ENCODE measurements at regions not wholly inside any gene's neighbourhood (a gene's known extent, or its start where the extent isn't known, plus 50 kb on each side); places are given as distances from the start of the nearest gene placed in this dataset.

DNA sequence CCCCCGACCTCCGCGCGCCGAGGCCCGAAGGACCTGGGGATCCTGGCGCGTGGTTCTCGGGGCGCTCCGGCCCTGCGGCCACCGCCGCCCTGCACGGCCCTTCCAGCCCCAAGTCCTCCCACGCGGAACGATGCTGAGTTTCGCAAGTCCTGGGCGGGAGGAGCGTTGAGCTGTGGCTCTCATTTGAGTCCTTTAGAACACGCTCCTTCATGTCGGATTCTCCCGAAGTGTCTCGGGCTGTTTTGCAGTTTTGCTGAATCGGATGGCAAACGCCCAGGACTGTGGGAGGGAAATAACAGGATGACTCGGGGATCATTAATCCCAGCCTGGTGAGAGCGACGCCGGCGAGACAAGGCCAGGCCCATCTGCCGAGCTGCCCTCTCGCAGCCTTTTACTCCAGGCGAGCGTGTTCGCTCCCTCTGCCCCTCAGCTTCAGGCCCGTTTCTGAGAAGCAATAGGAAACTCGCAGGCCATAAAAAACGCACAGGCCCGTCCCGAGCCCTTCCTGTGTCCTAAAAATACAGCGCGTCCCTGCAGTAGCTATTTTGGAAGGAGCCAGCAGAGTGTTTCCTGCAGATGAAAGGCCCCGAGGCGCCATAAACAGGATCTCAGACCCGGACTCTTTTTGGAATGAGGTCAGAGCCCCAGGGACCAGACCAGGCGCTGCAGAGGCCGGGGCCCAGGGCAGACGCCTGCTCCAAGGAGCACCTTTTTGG lies 153.5 kb downstream of the DLL1 start:
- H3F3A ChIP-seq (ENCODE audit: insufficient read depth) = no peaks in the 10 kb centered on the region
- H3K27me3 ChIP-seq (ENCODE audit: low read length) = no peaks in the 10 kb centered on the region
- no peaks in the 10 kb centered on the region for H4K20me1 ChIP-seq (ENCODE audit: low read depth, low read length)
- H3K9me2 ChIP-seq (replicated peaks; ENCODE audit: insufficient read depth, low read length) = no peaks in the 10 kb centered on the region
- H3K4me3 ChIP-seq (ENCODE audit: insufficient read depth, low read length, poor library complexity, severe bottlenecking) = no peak overlapping the region
- no peaks in the 10 kb centered on the region for H3K9me3 ChIP-seq (ENCODE audit: insufficient read depth, low read length)
- H3K27ac ChIP-seq (ENCODE audit: low read depth, low read length) = no peak overlapping the region
- no peaks in the 10 kb centered on the region for H3K36me3 ChIP-seq (ENCODE audit: low read length)
- no peak overlapping the region for H3K9ac ChIP-seq (ENCODE audit: low read length)
- H3K79me2 ChIP-seq (ENCODE audit: insufficient read depth, low read length) = no peaks in the 10 kb centered on the region
- no peak overlapping the region for H3K4me2 ChIP-seq (ENCODE audit: low read depth, low read length, poor library complexity, severe bottlenecking)
- no peak for TF ChIP-seq EZH2phosphoT487 (conservative IDR thresholded peaks at IDR 0.05; ENCODE audit: low read length)
- TF ChIP-seq, protein P1, sequence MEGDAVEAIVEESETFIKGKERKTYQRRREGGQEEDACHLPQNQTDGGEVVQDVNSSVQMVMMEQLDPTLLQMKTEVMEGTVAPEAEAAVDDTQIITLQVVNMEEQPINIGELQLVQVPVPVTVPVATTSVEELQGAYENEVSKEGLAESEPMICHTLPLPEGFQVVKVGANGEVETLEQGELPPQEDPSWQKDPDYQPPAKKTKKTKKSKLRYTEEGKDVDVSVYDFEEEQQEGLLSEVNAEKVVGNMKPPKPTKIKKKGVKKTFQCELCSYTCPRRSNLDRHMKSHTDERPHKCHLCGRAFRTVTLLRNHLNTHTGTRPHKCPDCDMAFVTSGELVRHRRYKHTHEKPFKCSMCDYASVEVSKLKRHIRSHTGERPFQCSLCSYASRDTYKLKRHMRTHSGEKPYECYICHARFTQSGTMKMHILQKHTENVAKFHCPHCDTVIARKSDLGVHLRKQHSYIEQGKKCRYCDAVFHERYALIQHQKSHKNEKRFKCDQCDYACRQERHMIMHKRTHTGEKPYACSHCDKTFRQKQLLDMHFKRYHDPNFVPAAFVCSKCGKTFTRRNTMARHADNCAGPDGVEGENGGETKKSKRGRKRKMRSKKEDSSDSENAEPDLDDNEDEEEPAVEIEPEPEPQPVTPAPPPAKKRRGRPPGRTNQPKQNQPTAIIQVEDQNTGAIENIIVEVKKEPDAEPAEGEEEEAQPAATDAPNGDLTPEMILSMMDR (IDR thresholded peaks at IDR 0.05; ENCODE audit: insufficient read depth, low read length, poor library complexity, severe bottlenecking) = no peak
- H2AFZ ChIP-seq (ENCODE audit: low read depth, low read length, severe bottlenecking) = no peak overlapping the region

DNA sequence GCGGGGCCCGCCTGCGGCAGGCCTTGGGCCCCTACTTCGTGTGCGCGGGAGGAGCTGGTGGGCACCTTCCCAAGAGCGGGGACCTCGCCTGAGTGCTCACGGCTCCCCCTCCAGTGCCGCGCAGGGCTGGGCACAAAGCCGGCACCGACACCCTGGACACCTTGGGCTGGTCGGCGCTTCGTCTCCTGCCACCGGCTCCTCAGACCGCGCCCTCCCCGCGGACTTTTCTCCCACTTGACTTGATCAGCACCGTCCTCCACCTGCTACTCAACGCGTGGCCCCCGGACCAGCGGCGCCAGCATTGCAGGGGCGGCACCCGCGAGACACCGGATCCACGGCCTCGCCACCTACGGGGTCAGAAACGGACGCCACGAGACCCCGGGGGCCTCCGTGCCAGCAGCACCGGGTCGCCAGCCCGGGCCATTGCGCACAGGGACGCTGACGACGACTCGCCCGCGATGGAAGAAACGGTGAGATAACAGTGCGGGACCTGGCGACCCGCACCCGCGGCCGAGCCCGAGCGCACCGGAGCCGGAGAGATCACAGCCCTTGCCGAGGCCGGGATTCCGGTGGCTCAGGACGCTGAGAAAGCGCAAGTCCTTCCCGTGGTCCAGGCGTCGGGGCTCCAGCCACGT lies 154.2 kb downstream of the DLL1 start:
- Histone ChIP-seq H3K79me2 (ENCODE audit: insufficient read depth, low read length) (no peaks in the 10 kb centered on the region), H3K9me3 (ENCODE audit: insufficient read depth, low read length) (no peaks in the 10 kb centered on the region), H3K36me3 (ENCODE audit: low read length) (no peaks in the 10 kb centered on the region), H3K27me3 (ENCODE audit: low read length) (no peaks in the 10 kb centered on the region), H3K4me3 (ENCODE audit: insufficient read depth, low read length, poor library complexity, severe bottlenecking) (no peak overlapping the region), H2AFZ (ENCODE audit: low read depth, low read length, severe bottlenecking) (no peak overlapping the region), H3K4me2 (ENCODE audit: low read depth, low read length, poor library complexity, severe bottlenecking) (no peak overlapping the region), H3K9me2 (replicated peaks; ENCODE audit: insufficient read depth, low read length) (no peaks in the 10 kb centered on the region), H3K9ac (ENCODE audit: low read length) (no peak overlapping the region), H3K27ac (ENCODE audit: low read depth, low read length) (no peak overlapping the region), H3F3A (ENCODE audit: insufficient read depth) (no peaks in the 10 kb centered on the region), H4K20me1 (ENCODE audit: low read depth, low read length) (no peaks in the 10 kb centered on the region)
- TF ChIP-seq, protein P1 (IDR thresholded peaks at IDR 0.05; ENCODE audit: insufficient read depth, low read length, poor library complexity, severe bottlenecking) = no peak
- no peak for TF ChIP-seq EZH2phosphoT487 (conservative IDR thresholded peaks at IDR 0.05; ENCODE audit: low read length)

DNA sequence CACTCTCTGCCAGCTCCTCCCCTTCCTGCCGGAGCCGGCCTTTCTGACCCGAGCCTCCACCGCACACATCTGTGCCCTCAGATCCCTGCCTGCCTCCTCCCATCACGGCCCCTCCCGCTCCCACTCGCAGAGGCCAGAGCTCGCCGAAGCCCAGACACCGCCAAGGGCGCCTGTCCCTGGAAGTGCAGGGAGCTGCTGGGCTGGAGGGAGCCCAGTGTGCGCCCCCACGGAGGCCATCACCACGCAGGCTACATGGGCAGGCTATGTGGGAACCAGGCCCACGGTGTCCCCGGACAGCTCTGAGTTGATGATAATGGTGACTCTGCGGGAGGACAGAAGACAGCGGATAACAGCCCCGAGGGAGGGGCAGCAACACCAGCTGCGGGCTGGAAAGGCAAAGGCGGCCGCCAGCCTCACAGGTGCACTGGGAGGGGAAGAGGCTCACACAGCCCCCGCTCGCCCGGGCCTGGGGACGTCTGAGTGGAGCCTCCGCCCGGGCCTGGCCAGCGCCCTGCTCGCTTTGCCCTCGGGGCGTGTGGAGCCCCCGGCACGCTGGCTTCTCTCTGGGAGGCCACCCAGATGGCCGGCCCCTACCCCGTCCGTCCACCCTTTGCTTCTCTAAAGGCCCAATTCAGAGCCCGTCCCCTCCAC lies 154.9 kb downstream of the DLL1 start:
- Histone ChIP-seq H3K9me3 (ENCODE audit: insufficient read depth, low read length) (no peaks in the 10 kb centered on the region), H3K9ac (ENCODE audit: low read length) (no peak overlapping the region), H3K4me2 (ENCODE audit: low read depth, low read length, poor library complexity, severe bottlenecking) (no peak overlapping the region), H3F3A (ENCODE audit: insufficient read depth) (no peaks in the 10 kb centered on the region), H3K27me3 (ENCODE audit: low read length) (no peaks in the 10 kb centered on the region), H4K20me1 (ENCODE audit: low read depth, low read length) (no peaks in the 10 kb centered on the region), H3K4me3 (ENCODE audit: insufficient read depth, low read length, poor library complexity, severe bottlenecking) (no peak overlapping the region), H3K27ac (ENCODE audit: low read depth, low read length) (no peak overlapping the region), H3K79me2 (ENCODE audit: insufficient read depth, low read length) (no peaks in the 10 kb centered on the region), H3K9me2 (replicated peaks; ENCODE audit: insufficient read depth, low read length) (no peaks in the 10 kb centered on the region), H2AFZ (ENCODE audit: low read depth, low read length, severe bottlenecking) (no peak overlapping the region), H3K36me3 (ENCODE audit: low read length) (no peaks in the 10 kb centered on the region)
- TF ChIP-seq EZH2phosphoT487 (conservative IDR thresholded peaks at IDR 0.05; ENCODE audit: low read length) = no peak
- TF ChIP-seq, protein P1 (IDR thresholded peaks at IDR 0.05; ENCODE audit: insufficient read depth, low read length, poor library complexity, severe bottlenecking) = no peak

All from SU-DHL-6 (cell line).